B cell (primary cell): ENCODE measurements at regions not wholly inside any gene's neighbourhood (a gene's known extent, or its start where the extent isn't known, plus 50 kb on each side); places are given as distances from the start of the nearest gene placed in this dataset.

Experiments
- ATAC-seq: fragments of 200-7000 bp; cut with Tn5 transposase; one replicate; pipeline ENCODE4 v1.10.0; 2021; ENCODE audit warnings: low read depth, mild to moderate bottlenecking, moderate number of reproducible peaks, moderate library complexity
- CTCF ChIA-PET: fragments of 350-600 bp; sonication (Branson Sonifier 250); formaldehyde crosslinking; loops from one replicate; lab custom pipeline; 2021; ENCODE audit warnings: antibody characterized with exemption, inconsistent platforms; lab: Charles Lee
- POLR2A ChIA-PET: fragments of 350-600 bp; sonication (Branson Sonifier 250); formaldehyde crosslinking; loops from one replicate; lab custom pipeline; 2021; ENCODE audit warnings: antibody characterized with exemption; lab: Charles Lee
- DNase-seq: peaks from one replicate; pipeline ENCODE4 v3.0.0; 2013
- H2AFZ ChIP-seq: 2 replicates; pipeline ENCODE4 v1.6.1; 2012; ENCODE audit warnings: mild to moderate bottlenecking, low read depth, low read length; ENCODE audit not compliant: insufficient read depth, poor library complexity, severe bottlenecking
- H3K27ac ChIP-seq, 2 donors: 1 replicate in 1 of 2; 2 replicates in 1 of 2; pipeline ENCODE4 v1.5.1; 2012 to 2013; ENCODE audit warnings: low read length in 2 of 2, mild to moderate bottlenecking in 2 of 2, moderate library complexity in 1 of 2
- H3K27me3 ChIP-seq, 4 experiments: fragments of 200-600 bp in 1 of 4; sonication (generic) in 1 of 4; replicated peaks in 1 of 4; 1 replicate in 2 of 4; 2 replicates in 2 of 4; pipeline versions ENCODE4 v1.6.1 to v1.7.0; 2013 to 2016; ENCODE audit warnings: low read length in 3 of 4, mild to moderate bottlenecking in 2 of 4, mixed read lengths in 1 of 4, moderate library complexity in 1 of 4; ENCODE audit not compliant: insufficient read depth in 4 of 4, control insufficient read depth in 3 of 4; ENCODE audit errors: control extremely low read depth in 1 of 4
- H3K36me3 ChIP-seq, 2 experiments: replicated peaks in 1 of 2; 1 replicate in 1 of 2; 2 replicates in 1 of 2; pipeline versions ENCODE4 v1.6.1 to v1.7.1; 2013; ENCODE audit warnings: low read length in 1 of 2; ENCODE audit not compliant: insufficient read depth in 2 of 2, control insufficient read depth in 1 of 2; ENCODE audit errors: control extremely low read depth in 1 of 2, extremely low read depth in 1 of 2
- H3K4me1 ChIP-seq, 2 donors: fragments of 200-600 bp in 1 of 2; sonication (generic) in 1 of 2; 1 replicate in 1 of 2; 2 replicates in 1 of 2; pipeline versions ENCODE4 v1.5.1 to v1.6.1; 2013 to 2017; ENCODE audit warnings: low read length in 2 of 2; ENCODE audit not compliant: control insufficient read depth in 2 of 2, insufficient read depth in 2 of 2
- H3K4me2 ChIP-seq: replicated peaks from 2 replicates; pipeline ENCODE3; 2012; ENCODE audit warnings: mild to moderate bottlenecking, low read depth, low read length; ENCODE audit not compliant: poor library complexity, severe bottlenecking
- H3K4me3 ChIP-seq, 5 experiments: fragments of 200-600 bp in 1 of 5; sonication (generic) in 1 of 5; 1 replicate in 3 of 5; 2 replicates in 2 of 5; pipeline versions ENCODE4 v1.5.1 to v1.7.0; 2011 to 2016; ENCODE audit warnings: low read length in 4 of 5, mild to moderate bottlenecking in 4 of 5, low read depth in 2 of 5, control low read depth in 1 of 5, moderate library complexity in 1 of 5; ENCODE audit not compliant: insufficient read depth in 1 of 5; ENCODE audit errors: control extremely low read depth in 1 of 5, extremely low read depth in 1 of 5
- H3K79me2 ChIP-seq: fragments of 200-600 bp; sonication (generic); one replicate; pipeline ENCODE4 v1.6.0; 2016; ENCODE audit warnings: low read length; ENCODE audit not compliant: control insufficient read depth, insufficient read depth
- H3K9ac ChIP-seq: fragments of 200-600 bp; sonication (generic); 2 replicates; pipeline ENCODE4 v1.6.1; 2017; ENCODE audit warnings: mild to moderate bottlenecking, low read length, moderate library complexity
- H3K9me3 ChIP-seq, 3 donors: one replicate each; pipeline versions ENCODE4 v1.6.1 to v1.7.1; 2013; ENCODE audit warnings: low read length in 2 of 3; ENCODE audit not compliant: control insufficient read depth in 2 of 3, insufficient read depth in 1 of 3; ENCODE audit errors: control extremely low read depth in 1 of 3
- H4K20me1 ChIP-seq: 2 replicates; pipeline ENCODE4 v1.6.0; 2012; ENCODE audit warnings: mild to moderate bottlenecking, low read length; ENCODE audit not compliant: insufficient read depth, control insufficient read depth, poor library complexity, severe bottlenecking
- H3K27ac Mint-ChIP-seq: one replicate; pipeline ENCODE4 v1.8.0; 2021; ENCODE audit warnings: mixed read lengths
- H3K27me3 Mint-ChIP-seq: one replicate; pipeline ENCODE4 v1.8.0; 2021; ENCODE audit warnings: mixed read lengths
- H3K4me1 Mint-ChIP-seq: one replicate; pipeline ENCODE4 v1.8.0; 2021; ENCODE audit warnings: mixed read lengths
- H3K4me3 Mint-ChIP-seq: one replicate; pipeline ENCODE4 v1.8.0; 2021; ENCODE audit warnings: mixed read lengths
- H3K9me3 Mint-ChIP-seq: one replicate; pipeline ENCODE4 v1.8.0; 2022; ENCODE audit warnings: mixed read lengths; ENCODE audit not compliant: insufficient read depth
- EZH2 ChIP-seq: IDR thresholded peaks from 2 replicates; pipeline ENCODE4 v1.6.1; 2012; ENCODE audit warnings: borderline replicate concordance, low read depth, mild to moderate bottlenecking, moderate library complexity, low read length; ENCODE audit not compliant: insufficient read depth, poor library complexity, severe bottlenecking
- WGBS: methylation state at CpG from one replicate; pipeline ENCODE4 v1.1.5; 2013; ENCODE audit warnings: missing lambda C conversion rate; ENCODE audit not compliant: insufficient coverage; 5-methylcytosine and 5-hydroxymethylcytosine counted together
- intact Hi-C: fragments of 100-400 bp; cut with micrococcal nuclease; formaldehyde crosslinking; loops from one replicate; pipeline ENCODE4 v1.10.0; 2022
- TF ChIP-seq, protein P1 (sequence below): fragments of 200-600 bp; IDR thresholded peaks from one replicate; pipeline ENCODE4 v1.8.0; 2022; ENCODE audit warnings: antibody characterized with exemption, mild to moderate bottlenecking

DNA sequence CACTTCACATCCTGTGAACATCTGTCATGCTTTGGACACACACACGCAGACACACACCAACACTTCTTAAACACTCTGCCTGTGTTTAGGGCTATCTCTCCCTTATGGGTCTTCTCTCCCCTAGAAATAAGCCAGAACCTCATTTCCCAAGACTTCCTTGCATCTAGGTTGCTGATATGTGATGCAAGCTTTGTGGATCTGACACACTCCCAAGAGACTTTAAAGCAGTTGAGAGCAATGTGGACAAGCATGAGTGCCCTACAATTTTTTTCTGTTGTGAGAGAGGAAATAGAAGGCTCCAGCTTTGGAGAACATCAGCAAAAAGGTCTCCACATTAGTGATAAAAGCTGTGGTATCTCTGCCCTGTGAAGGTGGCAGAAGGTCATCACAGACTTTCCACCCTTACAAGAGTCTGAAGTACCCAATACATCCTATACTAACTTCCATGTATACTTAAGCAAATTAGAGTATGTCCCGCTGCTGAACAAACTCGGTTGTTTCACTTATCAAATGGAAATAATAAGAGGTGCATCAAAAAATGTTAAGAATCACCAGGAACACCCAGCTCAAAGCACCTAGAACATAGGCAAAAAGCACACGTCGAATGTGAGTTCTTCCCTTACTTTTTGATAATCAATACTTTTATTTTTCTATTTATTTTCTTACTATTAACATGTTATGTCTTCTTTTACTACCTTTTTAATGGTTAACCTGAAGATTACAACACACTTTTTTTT lies 267.6 kb downstream of the SETD4 start:
- DNase-seq = no peak
- Histone ChIP-seq H3K36me3 (no peaks in the 10 kb centered on the region), H3K9me3 (peaks cover 0 to 3% (median 0%) of the 10 kb centered on the region in 3 donors), H3K79me2 (no peaks in the 10 kb centered on the region), H3K4me2 (no peak overlapping the region), H3K27ac (no peak overlapping the region), H3K9ac (no peak overlapping the region), H3K27me3 (peaks cover 0 to 4% (median 1%) of the 10 kb centered on the region in 4 experiments), H3K4me1 (no peaks in the 10 kb centered on the region), H3K4me3 (no peak overlapping the region), H4K20me1 (no peaks in the 10 kb centered on the region), H2AFZ (no peak overlapping the region)
- no peak overlapping the region for H3K27ac Mint-ChIP-seq
- 100% methylated on average over 1 of the region's 5 CpGs for WGBS
- POLR2A ChIA-PET = no interaction called here
- H3K27me3 Mint-ChIP-seq = peaks cover 22% of the 10 kb centered on the region
- intact Hi-C loops = no loop called here
- H3K4me1 Mint-ChIP-seq = no peaks in the 10 kb centered on the region
- ATAC-seq = no peak
- no peak for TF ChIP-seq EZH2
- TF ChIP-seq, protein P1, sequence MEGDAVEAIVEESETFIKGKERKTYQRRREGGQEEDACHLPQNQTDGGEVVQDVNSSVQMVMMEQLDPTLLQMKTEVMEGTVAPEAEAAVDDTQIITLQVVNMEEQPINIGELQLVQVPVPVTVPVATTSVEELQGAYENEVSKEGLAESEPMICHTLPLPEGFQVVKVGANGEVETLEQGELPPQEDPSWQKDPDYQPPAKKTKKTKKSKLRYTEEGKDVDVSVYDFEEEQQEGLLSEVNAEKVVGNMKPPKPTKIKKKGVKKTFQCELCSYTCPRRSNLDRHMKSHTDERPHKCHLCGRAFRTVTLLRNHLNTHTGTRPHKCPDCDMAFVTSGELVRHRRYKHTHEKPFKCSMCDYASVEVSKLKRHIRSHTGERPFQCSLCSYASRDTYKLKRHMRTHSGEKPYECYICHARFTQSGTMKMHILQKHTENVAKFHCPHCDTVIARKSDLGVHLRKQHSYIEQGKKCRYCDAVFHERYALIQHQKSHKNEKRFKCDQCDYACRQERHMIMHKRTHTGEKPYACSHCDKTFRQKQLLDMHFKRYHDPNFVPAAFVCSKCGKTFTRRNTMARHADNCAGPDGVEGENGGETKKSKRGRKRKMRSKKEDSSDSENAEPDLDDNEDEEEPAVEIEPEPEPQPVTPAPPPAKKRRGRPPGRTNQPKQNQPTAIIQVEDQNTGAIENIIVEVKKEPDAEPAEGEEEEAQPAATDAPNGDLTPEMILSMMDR = no peak
- CTCF ChIA-PET = interaction anchor here (0.5 to 0.7 kb wide), 3 partner anchors 48 to 862 kb away, joined by 3 to 4 read pairs (median 3); no protein-coding TSS in a partner anchor
- peaks cover 2% of the 10 kb centered on the region for H3K9me3 Mint-ChIP-seq
- H3K4me3 Mint-ChIP-seq = no peak overlapping the region

DNA sequence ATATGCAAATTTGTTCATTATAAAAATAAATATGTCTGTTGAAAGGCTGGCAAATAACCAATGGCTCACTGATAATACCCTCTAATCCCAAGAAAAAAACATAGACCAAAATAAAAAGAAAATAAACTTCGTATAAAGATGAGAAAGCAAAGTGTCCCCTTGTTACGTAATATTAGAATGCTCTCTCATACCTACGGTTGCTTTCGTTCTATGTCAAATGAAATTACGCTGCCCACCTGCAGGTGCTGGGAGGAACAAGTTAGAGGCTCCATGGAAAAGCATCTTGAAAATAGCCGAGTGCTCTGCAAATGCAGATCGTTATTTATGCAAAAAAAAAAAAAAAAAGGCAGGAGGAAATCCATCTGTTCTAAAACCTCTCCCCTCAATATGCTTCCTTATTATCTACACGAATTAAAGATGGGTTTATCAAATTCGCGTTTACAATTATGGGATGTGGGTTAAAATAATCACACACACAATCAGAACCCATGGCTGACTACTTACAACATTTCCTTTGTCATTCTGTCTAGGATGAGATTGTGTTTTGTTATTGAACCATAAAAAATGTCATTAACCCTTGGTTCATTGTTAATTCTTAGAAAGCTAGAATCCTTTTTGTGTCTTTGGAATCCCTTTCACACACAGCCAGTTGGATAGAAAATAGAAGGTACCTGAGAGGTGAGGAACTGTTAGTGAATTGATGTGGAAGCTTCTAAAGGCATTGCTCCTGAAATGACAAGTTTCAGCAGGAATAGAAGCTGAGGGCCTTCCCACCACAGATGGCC lies 268.6 kb downstream of the SETD4 start:
- H3K36me3 ChIP-seq = no peaks in the 10 kb centered on the region
- no peaks in the 10 kb centered on the region for H4K20me1 ChIP-seq
- H3K9ac ChIP-seq = no peak overlapping the region
- peaks cover 2% of the 10 kb centered on the region for H3K9me3 Mint-ChIP-seq
- H3K79me2 ChIP-seq = no peaks in the 10 kb centered on the region
- no peak for DNase-seq
- H3K4me3 Mint-ChIP-seq = no peak overlapping the region
- no peak overlapping the region for H3K4me2 ChIP-seq
- no peak overlapping the region for H3K27ac ChIP-seq
- H2AFZ ChIP-seq = no peak overlapping the region
- no peak for ATAC-seq
- peaks cover 0 to 3% (median under 1%) of the 10 kb centered on the region in 4 experiments for H3K27me3 ChIP-seq
- no peaks in the 10 kb centered on the region for H3K4me1 Mint-ChIP-seq
- 100% methylated on average over 2 of the region's 10 CpGs for WGBS
- no peak overlapping the region for H3K4me3 ChIP-seq
- H3K27me3 Mint-ChIP-seq = peaks cover 14% of the 10 kb centered on the region
- no peak overlapping the region for H3K27ac Mint-ChIP-seq
- no peak for TF ChIP-seq EZH2
- TF ChIP-seq, protein P1 = no peak
- CTCF ChIA-PET = no interaction called here
- intact Hi-C loops = no loop called here
- no peaks in the 10 kb centered on the region for H3K4me1 ChIP-seq
- H3K9me3 ChIP-seq = peaks cover 0 to 3% (median 0%) of the 10 kb centered on the region in 3 donors
- POLR2A ChIA-PET = no interaction called here
